ENCODE measurements at regions not wholly inside any gene's neighbourhood (a gene's known extent, or its start where the extent isn't known, plus 50 kb on each side); places are given as distances from the start of the nearest gene placed in this dataset.
A peak's percentile ranks its signal among the peaks of the same experiment; 100 is the strongest.
"Not testable (repeated sequence)": the region's sequence is repeated elsewhere in the genome, so short reads cannot be mapped to it uniquely, and the experiment has no call there.

DNA sequence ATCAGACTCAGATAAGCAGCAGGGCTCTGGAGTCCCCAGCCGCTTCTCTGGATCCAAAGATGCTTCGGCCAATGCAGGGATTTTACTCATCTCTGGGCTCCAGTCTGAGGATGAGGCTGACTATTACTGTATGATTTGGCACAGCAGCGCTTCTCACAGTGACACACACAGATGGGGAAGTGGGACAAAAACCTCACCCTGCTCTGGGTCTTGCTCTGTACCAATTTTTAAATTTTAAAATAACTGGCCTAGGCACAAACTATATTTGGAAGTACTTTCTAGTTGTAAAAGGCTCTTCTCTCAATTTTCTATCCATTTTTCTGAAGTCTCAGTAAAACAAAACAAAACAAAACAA, 131.7 kb downstream of the VPREB1 start:
- POLR2A ChIA-PET, result interaction anchor here (0.7 to 1.8 kb wide), 6 partner anchors 14 to 41 kb away, joined by 3 to 8 read pairs (median 6); no protein-coding TSS in a partner anchor
- 2% methylated on average over 3 of the region's 3 CpGs for WGBS (ENCODE audit: insufficient coverage, low coverage, missing lambda C conversion rate)
- no peak for ATAC-seq

DNA sequence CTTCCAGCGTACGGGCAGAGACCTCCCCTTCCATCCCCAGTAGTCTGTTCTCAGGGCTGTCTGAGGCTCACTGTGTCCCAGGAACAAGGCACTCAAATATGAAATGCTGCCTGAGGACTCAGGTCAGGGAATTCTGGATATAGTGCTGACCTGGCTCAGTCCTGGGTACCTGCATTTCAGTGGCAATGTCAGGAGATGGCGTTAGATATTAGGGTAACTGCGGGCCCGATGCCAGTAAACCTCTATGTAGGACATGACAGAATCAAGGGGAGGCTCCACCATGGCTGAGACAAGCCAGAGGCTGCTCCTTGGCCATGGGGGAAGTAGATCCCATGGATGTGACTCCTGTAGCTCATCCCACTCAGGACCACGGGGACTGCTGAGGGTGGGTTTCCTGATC, 131.7 kb downstream of the ZNF280B start:
- H3K36me3 ChIP-seq (ENCODE audit: control insufficient read depth, insufficient read depth, low read length); H3K27ac ChIP-seq (ENCODE audit: extremely low read depth, low read depth, low read length); H3K9me3 ChIP-seq (replicated peaks; ENCODE audit: control insufficient read depth, insufficient read depth, low read depth, low read length); H3K4me3 ChIP-seq; H3K4me1 ChIP-seq (replicated peaks in 1 of 2; ENCODE audit: control insufficient read depth in 2 of 2, insufficient read depth in 2 of 2, low read length in 2 of 2); H2AFZ ChIP-seq (ENCODE audit: low read depth, low read length); CTCF ChIA-PET (ENCODE audit: low intra/inter-chr PET ratio); in situ Hi-C loops (cut with MboI); BruUV-seq (replicated peaks); FAIRE-seq; intact Hi-C loops (cut with micrococcal nuclease); H3K9me1 ChIP-seq (ENCODE audit: control insufficient read depth, insufficient read depth, low read length); H3K79me2 ChIP-seq (ENCODE audit: control insufficient read depth, insufficient read depth, low read length); H3K4me2 ChIP-seq (ENCODE audit: insufficient read depth, low read length); H3K9ac ChIP-seq (ENCODE audit: insufficient read depth in 1 of 2, low read depth in 2 of 2, low read length in 2 of 2): not testable (repeated sequence)
- ATAC-seq (peak; percentile 3; the same call in 1 of the 3 replicates), DNase-seq (ENCODE audit: extremely low read depth in 1 of 4, low spot score in 3 of 4) (peak in 1 of 4 experiments; percentile 36)
- peaks cover 10% of the 10 kb centered on the region; the same call in 1 of the 2 replicates for H4K20me1 ChIP-seq (replicated peaks; ENCODE audit: control insufficient read depth, insufficient read depth, low read length)
- H3K27me3 ChIP-seq (ENCODE audit: control insufficient read depth in 2 of 2, insufficient read depth in 2 of 2, low read length in 2 of 2), result peaks cover 4 to 34% of the 10 kb centered on the region in 2 experiments; a peak in 4 of 5 replicates
- POLR2A ChIA-PET, result interaction anchor here (1.5 kb wide), 1 partner anchor 13 kb away, joined by 3 read pairs; no protein-coding TSS in a partner anchor
- WGBS (ENCODE audit: insufficient coverage, low coverage, missing lambda C conversion rate), result 0% methylated on average over 6 of the region's 6 CpGs
- TF ChIP-seq RAD21 (CRISPR knock-in tag; conservative IDR thresholded peaks at IDR 0.05 in 1 of 2, IDR thresholded peaks at IDR 0.05 in 1 of 2) (peak in 1 of 2 experiments; percentile 29; a peak in 2 of 4 replicates), ETS1 (conservative IDR thresholded peaks at IDR 0.05; ENCODE audit: control insufficient read depth, low read depth, low read length) (0 out of 2 replicates have a peak, but pooled peaks have one; percentile 39)
- TF ChIP-seq, protein P1, sequence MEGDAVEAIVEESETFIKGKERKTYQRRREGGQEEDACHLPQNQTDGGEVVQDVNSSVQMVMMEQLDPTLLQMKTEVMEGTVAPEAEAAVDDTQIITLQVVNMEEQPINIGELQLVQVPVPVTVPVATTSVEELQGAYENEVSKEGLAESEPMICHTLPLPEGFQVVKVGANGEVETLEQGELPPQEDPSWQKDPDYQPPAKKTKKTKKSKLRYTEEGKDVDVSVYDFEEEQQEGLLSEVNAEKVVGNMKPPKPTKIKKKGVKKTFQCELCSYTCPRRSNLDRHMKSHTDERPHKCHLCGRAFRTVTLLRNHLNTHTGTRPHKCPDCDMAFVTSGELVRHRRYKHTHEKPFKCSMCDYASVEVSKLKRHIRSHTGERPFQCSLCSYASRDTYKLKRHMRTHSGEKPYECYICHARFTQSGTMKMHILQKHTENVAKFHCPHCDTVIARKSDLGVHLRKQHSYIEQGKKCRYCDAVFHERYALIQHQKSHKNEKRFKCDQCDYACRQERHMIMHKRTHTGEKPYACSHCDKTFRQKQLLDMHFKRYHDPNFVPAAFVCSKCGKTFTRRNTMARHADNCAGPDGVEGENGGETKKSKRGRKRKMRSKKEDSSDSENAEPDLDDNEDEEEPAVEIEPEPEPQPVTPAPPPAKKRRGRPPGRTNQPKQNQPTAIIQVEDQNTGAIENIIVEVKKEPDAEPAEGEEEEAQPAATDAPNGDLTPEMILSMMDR (IDR thresholded peaks at IDR 0.05 in 2 of 3, conservative IDR thresholded peaks at IDR 0.05 in 1 of 3; ENCODE audit: insufficient read depth in 2 of 3, low read depth in 1 of 3, low read length in 3 of 3), result peak; percentile 18 to 27 (median 25); a peak in 3 of 6 replicates

More for the DNA sequence above, 131.7 kb downstream of the VPREB1 start:
- Histone ChIP-seq H3K9me1 (ENCODE audit: control insufficient read depth, insufficient read depth, low read length) (no peaks in the 10 kb centered on the region), H3K9ac (ENCODE audit: insufficient read depth in 1 of 2, low read depth in 2 of 2, low read length in 2 of 2) (no peak overlapping the region), H4K20me1 (replicated peaks; ENCODE audit: control insufficient read depth, insufficient read depth, low read length) (peaks cover 14% of the 10 kb centered on the region), H3K4me3 (no peak overlapping the region), H3K4me1 (replicated peaks in 1 of 2; ENCODE audit: control insufficient read depth in 2 of 2, insufficient read depth in 2 of 2, low read length in 2 of 2) (no peaks in the 10 kb centered on the region), H3K27me3 (ENCODE audit: control insufficient read depth in 2 of 2, insufficient read depth in 2 of 2, low read length in 2 of 2) (peaks cover 4 to 35% of the 10 kb centered on the region in 2 experiments; a peak in 4 of 5 replicates), H3K36me3 (ENCODE audit: control insufficient read depth, insufficient read depth, low read length) (no peaks in the 10 kb centered on the region), H2AFZ (ENCODE audit: low read depth, low read length) (no peak overlapping the region), H3K79me2 (ENCODE audit: control insufficient read depth, insufficient read depth, low read length) (no peaks in the 10 kb centered on the region), H3K27ac (ENCODE audit: extremely low read depth, low read depth, low read length) (no peak overlapping the region), H3K9me3 (replicated peaks; ENCODE audit: control insufficient read depth, insufficient read depth, low read depth, low read length) (no peaks in the 10 kb centered on the region), H3K4me2 (ENCODE audit: insufficient read depth, low read length) (no peak overlapping the region)
- DNase-seq (ENCODE audit: extremely low read depth in 1 of 4, low spot score in 3 of 4) (no peak), FAIRE-seq (no peak)
- in situ Hi-C loops (cut with MboI), result no loop called here
- no TSS peak for BruUV-seq (replicated peaks)
- TF ChIP-seq SNRNP70 (optimal IDR thresholded peaks at IDR 0.05; ENCODE audit: low read depth, low read length), result no peak
- TF ChIP-seq PHF8 (IDR thresholded peaks at IDR 0.05; ENCODE audit: borderline replicate concordance, low read length), result no peak
- TF ChIP-seq XRCC4 (IDR thresholded peaks at IDR 0.05; ENCODE audit: extremely low read depth, insufficient read depth, insufficient read length), result no peak
- TF ChIP-seq ZFX (CRISPR knock-in tag; IDR thresholded peaks at IDR 0.05), result no peak
- no peak for TF ChIP-seq ERF (CRISPR knock-in tag; IDR thresholded peaks at IDR 0.05)
- no peak for TF ChIP-seq ZNF282 (CRISPR knock-in tag; IDR thresholded peaks at IDR 0.05)
- no peak for TF ChIP-seq PTTG1 (tag; IDR thresholded peaks at IDR 0.05; ENCODE audit: low read depth)
- TF ChIP-seq, protein P2, sequence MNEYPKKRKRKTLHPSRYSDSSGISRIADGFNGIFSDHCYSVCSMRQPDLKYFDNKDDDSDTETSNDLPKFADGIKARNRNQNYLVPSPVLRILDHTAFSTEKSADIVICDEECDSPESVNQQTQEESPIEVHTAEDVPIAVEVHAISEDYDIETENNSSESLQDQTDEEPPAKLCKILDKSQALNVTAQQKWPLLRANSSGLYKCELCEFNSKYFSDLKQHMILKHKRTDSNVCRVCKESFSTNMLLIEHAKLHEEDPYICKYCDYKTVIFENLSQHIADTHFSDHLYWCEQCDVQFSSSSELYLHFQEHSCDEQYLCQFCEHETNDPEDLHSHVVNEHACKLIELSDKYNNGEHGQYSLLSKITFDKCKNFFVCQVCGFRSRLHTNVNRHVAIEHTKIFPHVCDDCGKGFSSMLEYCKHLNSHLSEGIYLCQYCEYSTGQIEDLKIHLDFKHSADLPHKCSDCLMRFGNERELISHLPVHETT (CRISPR knock-in tag; conservative IDR thresholded peaks at IDR 0.05 in 1 of 2, IDR thresholded peaks at IDR 0.05 in 1 of 2), result no peak
- intact Hi-C loops (cut with micrococcal nuclease), result no loop called here
- CTCF ChIA-PET (ENCODE audit: low intra/inter-chr PET ratio), result no interaction called here
